GDM1 (cell line): ENCODE measurements at regions not wholly inside any gene's neighbourhood (a gene's known extent, or its start where the extent isn't known, plus 50 kb on each side); places are given as distances from the start of the nearest gene placed in this dataset.
A peak's percentile ranks its signal among the peaks of the same experiment; 100 is the strongest.

ENCODE experiments used
- DNase-seq: peaks from one replicate; lab custom pipeline; 2025; lab: John Stamatoyannopoulos, UW

- no peak for DNase-seq
Observed at GRCh38 chr15:70277556-70277955, 179.8 kb upstream of the TLE3 start.

DNA sequence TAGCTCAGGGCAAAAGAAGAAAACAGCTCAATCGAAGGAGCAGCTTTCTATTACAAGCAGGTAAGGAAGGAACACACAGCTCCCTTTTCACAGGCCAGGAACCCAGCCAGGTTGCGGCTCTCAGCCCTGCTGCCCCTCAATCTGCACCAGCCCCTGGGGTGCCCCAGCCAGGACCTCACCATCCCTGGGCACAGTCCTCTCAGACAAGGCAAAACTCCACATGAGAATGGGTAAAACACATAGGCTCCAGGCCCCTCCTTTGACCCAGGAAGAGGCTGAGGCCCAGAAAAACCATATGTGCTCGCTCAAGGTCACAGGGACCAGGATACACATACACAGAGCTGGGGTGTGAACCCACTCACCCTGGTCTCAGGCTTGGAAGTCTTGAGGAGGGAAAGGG lies 178.7 kb upstream of the TLE3 start:
- no peak for DNase-seq

GRCh38 chr15:70275461-70276138 lies 177.9 kb upstream of the TLE3 start:
- no peak for DNase-seq

DNA sequence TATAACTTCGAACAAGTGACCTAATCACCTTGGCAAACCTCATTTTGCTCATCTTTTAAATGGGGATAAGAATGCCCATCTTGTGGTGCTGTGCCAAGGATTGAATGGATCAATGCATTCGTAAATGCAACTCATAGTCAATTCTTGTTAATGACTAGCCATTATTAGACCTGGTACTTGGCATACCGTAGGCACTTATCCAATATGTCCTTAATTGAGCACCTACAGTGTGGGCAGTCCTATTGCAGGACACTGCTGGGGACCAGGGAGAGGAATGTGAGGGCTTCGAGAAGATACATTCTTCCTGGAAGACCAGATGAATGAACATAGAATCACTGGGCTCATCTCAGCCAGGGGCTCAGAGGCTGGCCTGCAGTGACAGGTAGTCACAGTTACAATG lies 177.2 kb upstream of the TLE3 start:
- DNase-seq: no peak

- DNase-seq: no peak
Observed at GRCh38 chr15:70274255-70274880, 176.7 kb upstream of the TLE3 start.

GRCh38 chr15:70273808-70274207 lies 176.1 kb upstream of the TLE3 start:
- no peak for DNase-seq

DNA sequence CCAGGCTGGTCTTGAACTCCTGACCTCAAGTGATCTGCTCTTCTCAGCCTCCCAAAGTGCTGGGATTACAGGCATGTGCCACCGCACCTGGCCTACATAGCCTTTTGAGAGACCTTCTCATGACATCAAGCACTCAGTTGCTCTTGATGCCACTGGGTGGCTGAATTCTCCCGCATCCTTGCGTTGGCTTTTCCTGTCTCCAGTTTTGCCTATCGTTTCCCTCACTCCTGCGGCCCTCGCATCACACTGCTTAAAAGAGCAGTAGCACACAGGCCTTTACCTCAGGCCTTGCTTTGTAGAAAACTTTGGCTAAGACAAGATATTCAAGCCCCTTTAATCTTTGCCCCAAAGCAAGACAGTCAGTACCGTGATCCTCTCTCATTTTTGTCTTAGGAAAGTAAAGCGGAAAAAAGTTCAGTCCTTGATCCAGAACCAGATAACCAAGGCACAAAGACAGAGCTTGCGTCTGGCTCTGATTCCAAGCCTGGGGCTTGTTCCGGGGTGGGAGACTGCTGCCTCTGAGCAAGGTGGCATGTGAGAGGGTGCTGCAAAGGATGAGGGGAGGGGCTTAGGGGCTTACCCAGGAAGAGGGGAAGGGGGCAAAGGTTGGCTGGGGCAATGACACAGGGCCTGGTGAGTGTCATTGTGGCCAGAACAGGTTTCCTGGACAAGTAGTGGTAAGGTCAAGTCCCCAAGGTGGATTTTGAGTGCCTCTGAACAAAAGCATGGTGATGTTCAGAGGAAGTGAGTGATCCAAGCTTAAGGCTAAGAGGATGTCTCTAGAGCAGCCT lies 175.0 kb upstream of the TLE3 start:
- DNase-seq: no peak

GRCh38 chr15:70271422-70272088 lies 173.8 kb upstream of the TLE3 start:
- DNase-seq: peak; percentile 28

GRCh38 chr15:70270752-70271111 lies 173.0 kb upstream of the TLE3 start:
- no peak for DNase-seq

DNA sequence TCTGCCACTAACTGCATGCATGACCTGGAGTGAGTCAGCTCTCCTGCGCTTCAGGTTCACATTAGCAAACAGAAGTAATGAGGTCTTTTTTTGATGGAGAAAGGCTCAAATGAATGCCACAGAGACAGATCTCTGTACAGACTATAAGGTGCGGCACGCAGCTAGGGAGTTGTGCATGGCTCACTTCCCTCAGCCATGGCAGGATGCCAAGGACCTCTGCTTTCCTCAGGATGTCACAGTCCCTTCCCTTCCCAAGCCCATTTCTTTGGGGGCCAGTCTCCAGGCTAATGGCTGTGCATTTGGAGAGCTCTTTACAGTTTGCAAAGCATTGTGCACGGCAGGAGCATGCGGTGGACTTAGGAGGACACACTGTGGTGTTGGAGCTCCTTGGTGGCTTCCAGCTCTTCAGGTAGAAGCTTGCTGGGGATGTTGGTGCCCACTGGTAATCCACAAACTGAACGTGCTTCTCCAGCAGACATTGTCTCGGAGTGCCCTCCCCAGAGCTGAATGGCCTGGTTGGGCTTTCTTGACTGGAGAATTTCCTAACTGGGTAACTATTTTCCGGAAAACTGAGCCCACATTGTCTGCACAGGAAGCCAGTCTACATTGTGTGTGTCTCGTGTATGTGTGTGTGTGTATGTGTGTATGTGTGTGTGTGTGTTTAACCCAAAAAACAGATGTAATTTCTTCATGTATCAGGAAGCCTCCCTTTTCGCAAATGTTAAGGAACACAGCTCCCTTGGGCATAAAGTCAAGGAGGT lies 172.5 kb upstream of the TLE3 start:
- peak; percentile 24 for DNase-seq

DNA sequence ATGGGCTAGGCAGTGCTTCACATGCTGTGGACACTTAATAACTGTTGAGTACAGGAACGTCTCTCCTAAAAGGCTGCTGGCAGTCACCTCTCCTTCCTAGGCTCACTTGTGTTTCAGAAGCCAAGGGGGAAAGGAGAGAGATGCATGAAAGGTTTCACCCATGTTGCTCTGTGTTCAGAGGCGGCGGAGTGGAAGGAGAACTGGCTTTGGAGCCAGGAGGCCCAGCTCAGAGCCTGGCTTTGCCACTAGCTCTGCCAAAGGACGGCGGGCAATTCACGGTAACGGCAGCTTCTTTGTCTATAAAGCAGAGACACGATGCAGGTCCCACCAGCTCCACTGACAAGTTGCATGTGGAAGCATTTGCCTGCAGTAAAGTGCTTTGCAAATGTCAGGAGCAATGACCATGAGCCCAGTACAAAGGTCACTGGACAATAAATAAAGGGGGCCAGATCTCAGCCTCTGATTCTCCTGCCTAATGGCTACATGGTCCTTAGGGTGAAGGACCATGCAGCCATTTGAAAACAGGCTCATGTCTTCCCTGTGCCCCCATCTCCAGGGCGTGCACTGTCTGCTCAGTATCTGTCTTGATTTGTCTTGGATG lies 171.7 kb upstream of the TLE3 start:
- no peak for DNase-seq

GRCh38 chr15:70268698-70269251 lies 171.1 kb upstream of the TLE3 start:
- no peak for DNase-seq

GRCh38 chr15:70267879-70268278 lies 170.2 kb upstream of the TLE3 start:
- no peak for DNase-seq

DNA sequence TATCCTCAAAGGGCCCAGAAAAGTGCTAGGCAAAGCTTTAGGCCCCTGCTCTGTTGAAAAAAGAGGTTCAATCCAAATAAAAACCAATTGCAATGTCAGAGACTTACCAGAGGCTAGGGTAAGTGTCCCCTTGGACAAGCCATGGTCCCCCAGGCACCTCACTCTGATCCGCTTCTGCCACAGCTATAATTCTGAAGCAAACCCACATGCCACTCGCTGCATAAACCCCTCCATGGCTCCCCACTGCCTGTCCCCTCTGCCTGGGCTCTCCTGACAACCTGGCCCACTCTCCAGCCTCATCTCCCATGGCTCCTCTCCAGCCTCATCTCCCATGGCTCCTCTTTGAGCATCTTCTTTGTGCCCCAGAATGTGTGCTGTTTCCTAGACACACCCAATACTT lies 169.6 kb upstream of the TLE3 start:
- DNase-seq: no peak

DNA sequence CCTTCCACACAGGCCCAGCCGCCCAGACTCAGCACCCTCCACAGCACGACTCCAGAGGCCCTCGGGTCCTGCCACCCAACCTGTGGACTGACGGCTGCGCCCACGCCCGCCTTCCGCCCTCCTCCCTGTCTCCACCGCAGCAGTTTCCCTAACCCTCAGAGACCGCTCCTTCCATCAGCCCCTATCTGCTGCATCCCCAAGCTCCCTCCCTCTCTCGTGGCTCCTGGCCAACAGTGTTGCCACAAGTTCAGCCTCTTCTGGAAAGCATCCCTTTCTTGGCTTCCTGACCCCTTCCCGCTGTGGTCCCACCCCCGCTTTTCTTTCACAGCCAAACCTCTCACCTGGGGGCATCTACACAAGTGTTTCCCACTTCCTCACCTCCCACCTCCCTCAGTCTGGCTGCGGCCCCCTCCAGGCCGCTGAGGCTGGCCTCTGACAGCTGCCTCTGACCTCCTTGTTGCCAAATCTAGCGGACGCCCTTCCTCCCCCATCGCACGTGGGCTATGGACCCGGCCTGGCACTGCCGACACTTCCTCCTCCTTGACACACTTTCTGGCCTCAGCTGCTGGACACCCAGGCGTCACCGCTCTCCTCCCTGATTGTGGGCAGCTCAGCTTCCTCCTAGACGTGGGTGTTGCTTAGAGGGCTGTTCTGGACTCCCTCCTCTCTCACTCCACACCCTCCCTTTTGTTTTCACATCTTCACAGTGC lies 168.8 kb upstream of the TLE3 start:
- DNase-seq: peak; percentile 68

- no peak for DNase-seq
Observed at GRCh38 chr15:70265986-70266385, 168.3 kb upstream of the TLE3 start.

DNA sequence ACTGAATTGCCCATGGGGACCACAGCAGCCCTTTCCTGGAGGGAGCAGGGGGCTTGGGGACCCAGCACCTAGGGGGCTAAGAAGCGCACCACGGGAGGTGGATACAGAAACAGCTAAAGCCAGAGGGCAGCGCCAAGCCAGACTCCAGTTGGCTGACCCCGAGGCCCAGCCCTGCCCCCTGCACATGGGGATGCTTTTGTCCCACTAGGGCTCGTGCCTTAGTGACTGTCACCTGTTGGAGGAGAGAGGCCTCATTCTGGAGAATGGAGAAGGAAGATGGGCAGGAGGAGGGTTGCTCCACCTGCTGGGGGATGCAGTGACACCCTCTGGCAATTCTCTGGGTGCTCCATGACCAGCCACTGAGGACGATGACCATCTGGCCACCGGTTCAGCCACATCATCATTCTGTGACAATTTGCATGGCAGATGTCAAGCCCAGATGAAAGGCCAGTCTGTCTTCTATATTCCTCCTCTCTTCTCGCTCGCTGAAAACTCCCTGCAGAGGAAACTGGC lies 167.8 kb upstream of the TLE3 start:
- no peak for DNase-seq

GRCh38 chr15:70264738-70265465 lies 167.2 kb upstream of the TLE3 start:
- no peak for DNase-seq

DNA sequence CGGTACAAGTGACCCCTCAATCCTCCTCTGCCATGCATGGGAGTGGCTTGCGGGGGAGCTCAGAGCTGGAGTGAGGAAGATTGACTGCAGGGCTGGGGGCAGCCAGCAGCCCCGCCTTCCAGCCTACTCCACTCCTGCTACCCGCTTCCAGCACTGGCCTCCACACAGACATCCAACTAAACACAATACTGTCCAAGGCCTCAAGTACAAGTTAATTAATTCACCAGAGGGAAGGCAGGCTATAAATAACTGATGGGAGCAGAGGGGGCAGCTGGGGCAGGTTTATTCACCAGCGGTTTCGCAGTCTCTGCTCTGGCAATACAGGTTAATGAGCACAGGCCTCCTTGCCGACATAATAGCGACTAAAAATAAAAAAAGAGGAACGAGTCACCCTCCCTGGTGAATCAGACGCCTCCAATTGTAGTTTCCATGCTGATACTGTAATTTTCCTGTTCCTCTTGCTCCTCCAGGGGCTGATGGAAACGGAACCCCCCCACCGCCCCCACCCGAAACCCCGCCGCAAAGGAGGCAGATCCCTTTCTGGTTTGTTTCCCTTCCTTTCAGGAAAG lies 166.4 kb upstream of the TLE3 start:
- DNase-seq: peak; percentile 52
